H9 (cell line): ENCODE measurements at regions not wholly inside any gene's neighbourhood (a gene's known extent, or its start where the extent isn't known, plus 50 kb on each side); places are given as distances from the start of the nearest gene placed in this dataset.

ENCODE experiments used
- DNase-seq: peaks from one replicate; pipeline ENCODE4 v3.0.0-alpha.2; 2017
- H2AFZ ChIP-seq: one replicate; pipeline ENCODE4 v1.6.1; 2013; ENCODE audit warnings: mild to moderate bottlenecking, low read length, control low read depth, moderate library complexity
- H2AK5ac ChIP-seq: 2 replicates; pipeline ENCODE4 v1.6.1; 2013; ENCODE audit warnings: low read length, control low read depth, mixed read lengths; ENCODE audit not compliant: insufficient read length
- H2BK120ac ChIP-seq: one replicate; pipeline ENCODE4 v1.6.1; 2013; ENCODE audit warnings: low read depth, mild to moderate bottlenecking, low read length, control low read depth, inconsistent platforms; ENCODE audit not compliant: poor library complexity, severe bottlenecking
- H2BK12ac ChIP-seq: 2 replicates; pipeline ENCODE4 v1.6.1; 2013; ENCODE audit warnings: low read length, control low read depth, mixed read lengths, low read depth; ENCODE audit not compliant: insufficient read length
- H2BK15ac ChIP-seq: 2 replicates; pipeline ENCODE4 v1.6.1; 2013; ENCODE audit warnings: low read depth, low read length, control low read depth
- H2BK20ac ChIP-seq: one replicate; pipeline ENCODE4 v1.6.1; 2013; ENCODE audit warnings: low read depth, mild to moderate bottlenecking, low read length, control low read depth, inconsistent platforms; ENCODE audit not compliant: poor library complexity, severe bottlenecking
- H2BK5ac ChIP-seq: 2 replicates; pipeline ENCODE4 v1.6.1; 2013; ENCODE audit warnings: low read length, control low read depth, mixed read lengths; ENCODE audit not compliant: insufficient read length
- H3K14ac ChIP-seq: 2 replicates; pipeline ENCODE4 v1.6.1; 2013; ENCODE audit warnings: low read length, control low read depth; ENCODE audit not compliant: insufficient read depth
- H3K18ac ChIP-seq: 2 replicates; pipeline ENCODE4 v1.6.1; 2013; ENCODE audit warnings: low read depth, mild to moderate bottlenecking, mixed read lengths, low read length, control low read depth; ENCODE audit not compliant: insufficient read length
- H3K23ac ChIP-seq: 2 replicates; pipeline ENCODE4 v1.6.1; 2013; ENCODE audit warnings: low read length, control low read depth, mixed read lengths, low read depth; ENCODE audit not compliant: insufficient read length
- H3K23me2 ChIP-seq: 2 replicates; pipeline ENCODE4 v1.6.1; 2013; ENCODE audit warnings: low read depth, mild to moderate bottlenecking, mixed read lengths, low read length, control low read depth; ENCODE audit not compliant: insufficient read length, poor library complexity, severe bottlenecking
- H3K27ac ChIP-seq: 2 replicates; pipeline ENCODE4 v1.5.1; 2013; ENCODE audit warnings: low read length, control low read depth, mixed read lengths, low read depth; ENCODE audit not compliant: insufficient read length
- H3K27me3 ChIP-seq: 2 replicates; pipeline ENCODE4 v1.6.1; 2013; ENCODE audit warnings: low read length, control low read depth, inconsistent platforms; ENCODE audit not compliant: insufficient read depth
- H3K4ac ChIP-seq: 2 replicates; pipeline ENCODE4 v1.6.1; 2013; ENCODE audit warnings: low read depth, mild to moderate bottlenecking, control low read depth, inconsistent platforms, low read length, moderate library complexity
- H3K4me1 ChIP-seq: 2 replicates; pipeline ENCODE4 v1.6.1; 2013; ENCODE audit warnings: low read length, control low read depth, inconsistent platforms; ENCODE audit not compliant: insufficient read depth
- H3K4me2 ChIP-seq: 2 replicates; pipeline ENCODE4 v1.6.1; 2013; ENCODE audit warnings: low read length, control low read depth, mixed read lengths; ENCODE audit not compliant: insufficient read length, insufficient read depth
- H3K56ac ChIP-seq: 2 replicates; pipeline ENCODE4 v1.6.1; 2013; ENCODE audit warnings: low read depth, mild to moderate bottlenecking, mixed read lengths, low read length, control low read depth; ENCODE audit not compliant: insufficient read length
- H3K79me1 ChIP-seq: 2 replicates; pipeline ENCODE4 v1.6.1; 2013; ENCODE audit warnings: low read depth, mild to moderate bottlenecking, moderate library complexity, low read length, control low read depth, inconsistent platforms; ENCODE audit not compliant: insufficient read depth, poor library complexity, severe bottlenecking
- H3K79me2 ChIP-seq: 2 replicates; pipeline ENCODE4 v1.6.1; 2013; ENCODE audit warnings: low read length, control low read depth, inconsistent platforms; ENCODE audit not compliant: insufficient read depth
- H3K9ac ChIP-seq: 2 replicates; pipeline ENCODE4 v1.6.1; 2013; ENCODE audit warnings: low read length, control low read depth, mixed read lengths; ENCODE audit not compliant: insufficient read length; ENCODE audit errors: extremely low read depth
- H3K9me3 ChIP-seq: one replicate; pipeline ENCODE4 v1.6.1; 2013; ENCODE audit warnings: low read depth, low read length, inconsistent platforms; ENCODE audit not compliant: control insufficient read depth
- H3T11ph ChIP-seq: one replicate; pipeline ENCODE4 v1.6.1; 2013; ENCODE audit warnings: mild to moderate bottlenecking, low read length, control low read depth, inconsistent platforms
- H4K20me1 ChIP-seq: one replicate; pipeline ENCODE4 v1.6.1; 2013; ENCODE audit not compliant: control insufficient read depth, insufficient read length, insufficient read depth
- H4K5ac ChIP-seq: 2 replicates; pipeline ENCODE4 v1.6.1; 2013; ENCODE audit warnings: low read depth, mild to moderate bottlenecking, mixed read lengths, low read length, control low read depth; ENCODE audit not compliant: insufficient read length
- H4K8ac ChIP-seq: replicated peaks from 2 replicates; pipeline ENCODE4 v1.6.1; 2013; ENCODE audit warnings: low read length, control low read depth, mixed read lengths, low read depth; ENCODE audit not compliant: insufficient read length
- H4K91ac ChIP-seq: 2 replicates; pipeline ENCODE4 v1.6.1; 2013; ENCODE audit warnings: low read depth, mild to moderate bottlenecking, moderate library complexity, mixed read lengths, low read length, control low read depth; ENCODE audit not compliant: insufficient read length
- H3K27ac Mint-ChIP-seq, 3 experiments: 2 replicates in 2 of 3; 3 replicates in 1 of 3; pipeline ENCODE4 v1.8.0; 2020 to 2021; ENCODE audit warnings: mixed read lengths in 3 of 3, mild to moderate bottlenecking in 1 of 3, moderate library complexity in 1 of 3
- H3K27me3 Mint-ChIP-seq: 2 replicates; pipeline ENCODE4 v1.8.0; 2021; ENCODE audit warnings: low read depth, mild to moderate bottlenecking, moderate library complexity, mixed read lengths
- H3K36me3 Mint-ChIP-seq, 3 experiments: 2 replicates in 2 of 3; 3 replicates in 1 of 3; pipeline ENCODE4 v1.8.0; 2020 to 2021; ENCODE audit warnings: low read depth in 3 of 3, mixed read lengths in 3 of 3; ENCODE audit not compliant: insufficient read depth in 1 of 3
- H3K4me1 Mint-ChIP-seq, 2 experiments: 2 replicates each; pipeline ENCODE4 v1.8.0; 2020; ENCODE audit warnings: mixed read lengths in 2 of 2
- H3K4me3 Mint-ChIP-seq, 2 experiments: 2 replicates in 1 of 2; 3 replicates in 1 of 2; pipeline ENCODE4 v1.8.0; 2020 to 2021; ENCODE audit warnings: mild to moderate bottlenecking in 2 of 2, mixed read lengths in 2 of 2, moderate library complexity in 1 of 2
- H3K9me3 Mint-ChIP-seq, 2 experiments: 2 replicates in 1 of 2; 3 replicates in 1 of 2; pipeline ENCODE4 v1.8.0; 2020; ENCODE audit warnings: mild to moderate bottlenecking in 2 of 2, mixed read lengths in 2 of 2, moderate library complexity in 1 of 2
- CTCF ChIP-seq: fragments of 200-600 bp; sonication (generic); conservative IDR thresholded peaks from 3 replicates; pipeline ENCODE4 v1.8.0; 2021; ENCODE audit warnings: antibody characterized with exemption, mild to moderate bottlenecking
- WGBS: extraction: QIAGEN DNeasy Blood & Tissue Kit; methylation state at CpG from one replicate; pipeline ENCODE4 v1.1.7; 2013; ENCODE audit warnings: missing lambda C conversion rate, low lambda C conversion rate, mixed read lengths; ENCODE audit not compliant: insufficient read length; ENCODE audit errors: extremely low coverage; 5-methylcytosine and 5-hydroxymethylcytosine counted together

- Histone ChIP-seq H4K5ac (no peak overlapping the region), H3K23ac (no peak overlapping the region), H4K8ac (no peak overlapping the region), H3K9me3 (no peaks in the 10 kb centered on the region), H3K14ac (no peak overlapping the region), H2BK5ac (no peak overlapping the region), H3K79me2 (no peaks in the 10 kb centered on the region), H3K56ac (no peak overlapping the region), H3K79me1 (no peaks in the 10 kb centered on the region), H3T11ph (no peak overlapping the region), H2BK15ac (no peak overlapping the region), H3K18ac (no peak overlapping the region), H2AFZ (no peak overlapping the region), H3K23me2 (no peaks in the 10 kb centered on the region), H2AK5ac (no peak overlapping the region), H2BK20ac (no peak overlapping the region), H3K27ac (no peak overlapping the region), H3K4me2 (no peak overlapping the region), H2BK12ac (no peak overlapping the region), H3K4me1 (peaks cover 4% of the 10 kb centered on the region; the same call in 1 of the 2 replicates), H2BK120ac (no peak overlapping the region), H4K20me1 (no peaks in the 10 kb centered on the region), H3K4ac (no peak overlapping the region), H3K9ac (no peak overlapping the region), H4K91ac (no peak overlapping the region), H3K27me3 (no peaks in the 10 kb centered on the region)
- H3K36me3 Mint-ChIP-seq = peaks cover 0 to 9% (median 6%) of the 10 kb centered on the region in 3 experiments; a peak in 5 of 7 replicates
- no peaks in the 10 kb centered on the region for H3K27me3 Mint-ChIP-seq
- no peak for TF ChIP-seq CTCF
- WGBS = no CpG with 5 or more reads among the region's 6 CpGs
- no peak for DNase-seq
- H3K4me1 Mint-ChIP-seq = peaks cover 6 to 13% of the 10 kb centered on the region in 2 experiments
- H3K9me3 Mint-ChIP-seq = peaks cover 4 to 11% of the 10 kb centered on the region in 2 experiments; a peak in 4 of 5 replicates
- no peak overlapping the region for H3K4me3 Mint-ChIP-seq
- H3K27ac Mint-ChIP-seq = no peak overlapping the region
Observed at GRCh38 chr5:44695259-44695658, 113.5 kb upstream of the MRPS30 start.
